AG10803 (cell line): ENCODE measurements at regions not wholly inside any gene's neighbourhood (a gene's known extent, or its start where the extent isn't known, plus 50 kb on each side); places are given as distances from the start of the nearest gene placed in this dataset.

Experiments
- DNase-seq: peaks from one replicate; pipeline ENCODE4 v3.0.0; 2010; ENCODE audit warnings: low read depth
- H3K4me3 ChIP-seq: 2 replicates; pipeline ENCODE4 v1.5.1; 2011; ENCODE audit warnings: mild to moderate bottlenecking, low read length, control low read depth
- TF ChIP-seq, protein P1 (sequence below): conservative IDR thresholded peaks from 2 replicates; pipeline ENCODE4 v1.5.1; 2011; ENCODE audit warnings: mild to moderate bottlenecking, low read length, control low read depth, inconsistent platforms

DNA sequence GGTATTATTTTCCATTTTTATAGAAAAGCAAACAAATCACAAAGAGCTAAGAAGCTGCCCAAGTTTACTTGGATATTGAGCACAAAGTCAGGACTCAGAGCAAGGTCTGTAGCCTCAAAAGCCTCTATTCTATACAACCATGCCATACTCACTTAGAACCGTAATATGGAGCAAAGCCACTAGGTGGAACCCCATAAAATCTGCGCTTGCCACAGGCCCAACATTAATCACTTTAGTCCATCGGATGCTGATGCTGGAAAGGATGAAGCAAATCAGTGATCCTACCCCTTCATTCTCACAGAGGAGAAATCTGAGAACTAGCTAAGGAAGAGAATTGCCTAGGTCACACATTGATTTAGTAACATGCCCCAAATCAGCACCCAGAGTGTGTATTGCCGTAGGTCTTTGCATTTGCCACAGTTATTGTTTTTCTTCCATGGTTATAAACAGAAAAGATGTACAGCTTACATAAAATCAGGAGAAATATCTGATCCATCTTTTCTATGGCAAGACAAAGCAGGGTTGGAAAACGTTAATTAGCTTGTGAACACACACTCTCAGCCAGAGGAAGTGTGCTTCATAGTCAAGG, 56.7 kb upstream of the RAB38 start:
- peak; percentile 44 for DNase-seq
- no peak overlapping the region for H3K4me3 ChIP-seq
- TF ChIP-seq, protein P1, sequence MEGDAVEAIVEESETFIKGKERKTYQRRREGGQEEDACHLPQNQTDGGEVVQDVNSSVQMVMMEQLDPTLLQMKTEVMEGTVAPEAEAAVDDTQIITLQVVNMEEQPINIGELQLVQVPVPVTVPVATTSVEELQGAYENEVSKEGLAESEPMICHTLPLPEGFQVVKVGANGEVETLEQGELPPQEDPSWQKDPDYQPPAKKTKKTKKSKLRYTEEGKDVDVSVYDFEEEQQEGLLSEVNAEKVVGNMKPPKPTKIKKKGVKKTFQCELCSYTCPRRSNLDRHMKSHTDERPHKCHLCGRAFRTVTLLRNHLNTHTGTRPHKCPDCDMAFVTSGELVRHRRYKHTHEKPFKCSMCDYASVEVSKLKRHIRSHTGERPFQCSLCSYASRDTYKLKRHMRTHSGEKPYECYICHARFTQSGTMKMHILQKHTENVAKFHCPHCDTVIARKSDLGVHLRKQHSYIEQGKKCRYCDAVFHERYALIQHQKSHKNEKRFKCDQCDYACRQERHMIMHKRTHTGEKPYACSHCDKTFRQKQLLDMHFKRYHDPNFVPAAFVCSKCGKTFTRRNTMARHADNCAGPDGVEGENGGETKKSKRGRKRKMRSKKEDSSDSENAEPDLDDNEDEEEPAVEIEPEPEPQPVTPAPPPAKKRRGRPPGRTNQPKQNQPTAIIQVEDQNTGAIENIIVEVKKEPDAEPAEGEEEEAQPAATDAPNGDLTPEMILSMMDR, result peak; percentile 76

DNA sequence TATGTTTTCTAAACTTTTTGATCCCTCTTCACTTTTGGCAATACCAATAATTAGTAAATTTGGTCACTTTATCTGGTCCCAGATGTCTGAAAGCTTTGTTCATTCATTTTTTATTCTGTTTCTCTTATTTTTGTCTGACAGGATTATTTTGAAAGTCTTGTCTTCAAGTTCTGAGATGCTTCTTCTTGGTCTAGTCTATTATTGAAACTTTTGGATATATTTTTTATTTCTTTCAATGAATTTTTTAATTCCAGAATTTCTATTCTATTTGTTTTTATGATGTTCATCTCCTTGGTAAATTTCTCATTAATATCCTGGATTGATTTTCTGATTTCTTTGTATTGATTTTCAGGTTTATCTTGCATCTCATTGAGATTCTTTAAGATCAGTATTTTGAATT, 54.1 kb upstream of the RAB38 start:
- TF ChIP-seq, protein P1, result no peak
- no peak overlapping the region for H3K4me3 ChIP-seq
- DNase-seq, result no peak
